ENCODE measurements at regions not wholly inside any gene's neighbourhood (a gene's known extent, or its start where the extent isn't known, plus 50 kb on each side); places are given as distances from the start of the nearest gene placed in this dataset.
"Not testable (repeated sequence)": the region's sequence is repeated elsewhere in the genome, so short reads cannot be mapped to it uniquely, and the experiment has no call there.

- intact Hi-C loops (cut with micrococcal nuclease; ENCODE audit: unreplicated experiment) = no loop called here
- Histone ChIP-seq H3K4me3 (ENCODE audit: low read depth, low read length, poor library complexity, severe bottlenecking) (no peak overlapping the region), H3K9me3 (ENCODE audit: low read depth, low read length, poor library complexity, severe bottlenecking) (no peaks in the 10 kb centered on the region), H3K36me3 (ENCODE audit: insufficient read depth, low read length, poor library complexity, severe bottlenecking) (no peaks in the 10 kb centered on the region), H3K4me1 (ENCODE audit: insufficient read depth, low read length, poor library complexity, severe bottlenecking) (no peaks in the 10 kb centered on the region), H3K27ac (ENCODE audit: low read depth, low read length, poor library complexity, severe bottlenecking) (no peak overlapping the region), H3K27me3 (replicated peaks; ENCODE audit: insufficient read depth, low read depth, low read length, poor library complexity) (no peaks in the 10 kb centered on the region)
- CTCF ChIA-PET = no interaction called here
- BruUV-seq (replicated peaks) = no TSS peak
- no peak for DNase-seq (ENCODE audit: low spot score)
- POLR2A ChIA-PET (ENCODE audit: low non-redundant PET) = no interaction called here
- TF ChIP-seq EZH2 (IDR thresholded peaks at IDR 0.05; ENCODE audit: borderline replicate concordance, low read depth, low read length, poor library complexity, severe bottlenecking) (no peak), CTCF (conservative IDR thresholded peaks at IDR 0.05; ENCODE audit: low read depth, low read length) (no peak)
Observed at GRCh38 chr2:78162202-78162601, 640.0 kb upstream of the LRRTM4 start.

- H3K9me3 ChIP-seq (ENCODE audit: low read depth, low read length, poor library complexity, severe bottlenecking); H3K27me3 ChIP-seq (replicated peaks; ENCODE audit: insufficient read depth, low read depth, low read length, poor library complexity); BruUV-seq (replicated peaks); H3K4me1 ChIP-seq (ENCODE audit: insufficient read depth, low read length, poor library complexity, severe bottlenecking); H3K4me3 ChIP-seq (ENCODE audit: low read depth, low read length, poor library complexity, severe bottlenecking); intact Hi-C loops (cut with micrococcal nuclease; ENCODE audit: unreplicated experiment); H3K27ac ChIP-seq (ENCODE audit: low read depth, low read length, poor library complexity, severe bottlenecking); CTCF ChIA-PET; POLR2A ChIA-PET (ENCODE audit: low non-redundant PET); DNase-seq (ENCODE audit: low spot score); H3K36me3 ChIP-seq (ENCODE audit: insufficient read depth, low read length, poor library complexity, severe bottlenecking): not testable (repeated sequence)
Observed at GRCh38 chr2:78172157-78172556, 650.0 kb upstream of the LRRTM4 start.

- BruUV-seq (replicated peaks) = no TSS peak
- ChIA-PET POLR2A (ENCODE audit: low non-redundant PET) (no interaction called here), CTCF (no interaction called here)
- no peak overlapping the region for H3K27ac ChIP-seq (ENCODE audit: low read depth, low read length, poor library complexity, severe bottlenecking)
- H3K9me3 ChIP-seq (ENCODE audit: low read depth, low read length, poor library complexity, severe bottlenecking) = no peaks in the 10 kb centered on the region
- H3K4me3 ChIP-seq (ENCODE audit: low read depth, low read length, poor library complexity, severe bottlenecking) = no peak overlapping the region
- H3K4me1 ChIP-seq (ENCODE audit: insufficient read depth, low read length, poor library complexity, severe bottlenecking) = no peaks in the 10 kb centered on the region
- no peaks in the 10 kb centered on the region for H3K27me3 ChIP-seq (replicated peaks; ENCODE audit: insufficient read depth, low read depth, low read length, poor library complexity)
- intact Hi-C loops (cut with micrococcal nuclease; ENCODE audit: unreplicated experiment) = no loop called here
- TF ChIP-seq EZH2 (IDR thresholded peaks at IDR 0.05; ENCODE audit: borderline replicate concordance, low read depth, low read length, poor library complexity, severe bottlenecking) = no peak
- TF ChIP-seq CTCF (conservative IDR thresholded peaks at IDR 0.05; ENCODE audit: low read depth, low read length) = no peak
- DNase-seq (ENCODE audit: low spot score) = no peak
- H3K36me3 ChIP-seq (ENCODE audit: insufficient read depth, low read length, poor library complexity, severe bottlenecking) = no peaks in the 10 kb centered on the region
Observed at GRCh38 chr2:78175645-78176044, 653.5 kb upstream of the LRRTM4 start.

GRCh38 chr2:78201064-78201575, 678.9 kb upstream of the LRRTM4 start:
- H3K4me3 ChIP-seq (ENCODE audit: low read depth, low read length, poor library complexity, severe bottlenecking) = no peak overlapping the region
- no peak for DNase-seq (ENCODE audit: low spot score)
- H3K36me3 ChIP-seq (ENCODE audit: insufficient read depth, low read length, poor library complexity, severe bottlenecking) = no peaks in the 10 kb centered on the region
- BruUV-seq (replicated peaks) = no TSS peak
- no peaks in the 10 kb centered on the region for H3K9me3 ChIP-seq (ENCODE audit: low read depth, low read length, poor library complexity, severe bottlenecking)
- TF ChIP-seq CTCF (conservative IDR thresholded peaks at IDR 0.05; ENCODE audit: low read depth, low read length) (no peak), EZH2 (IDR thresholded peaks at IDR 0.05; ENCODE audit: borderline replicate concordance, low read depth, low read length, poor library complexity, severe bottlenecking) (no peak)
- ChIA-PET CTCF (no interaction called here), POLR2A (ENCODE audit: low non-redundant PET) (no interaction called here)
- intact Hi-C loops (cut with micrococcal nuclease; ENCODE audit: unreplicated experiment) = no loop called here
- H3K27me3 ChIP-seq (replicated peaks; ENCODE audit: insufficient read depth, low read depth, low read length, poor library complexity) = no peaks in the 10 kb centered on the region
- no peak overlapping the region for H3K27ac ChIP-seq (ENCODE audit: low read depth, low read length, poor library complexity, severe bottlenecking)
- H3K4me1 ChIP-seq (ENCODE audit: insufficient read depth, low read length, poor library complexity, severe bottlenecking) = no peaks in the 10 kb centered on the region

Measured in A673 (cell line).